Adrenal gland (tissue), 9 donors: ENCODE measurements at regions not wholly inside any gene's neighbourhood (a gene's known extent, or its start where the extent isn't known, plus 50 kb on each side); places are given as distances from the start of the nearest gene placed in this dataset.

Experiments
- DNase-seq, 7 donors: peaks; one replicate each; pipeline ENCODE4 v3.0.0-alpha.2; 2019 to 2020
- H3K27ac ChIP-seq, 5 donors: fragments of 200-600 bp; sonication (generic) in 4 of 5; 1 replicate in 3 of 5; 2 replicates in 2 of 5; pipeline versions ENCODE4 v1.5.1 to v1.8.0; 2016 to 2020; ENCODE audit warnings: mild to moderate bottlenecking in 1 of 5
- H3K27me3 ChIP-seq: fragments of 200-600 bp; 2 replicates; pipeline ENCODE4 v1.8.0; 2021
- H3K36me3 ChIP-seq, 2 donors: fragments of 200-600 bp; replicated peaks in 1 of 2; 1 replicate in 1 of 2; 2 replicates in 1 of 2; pipeline versions ENCODE4 v1.5.1 to v1.8.0; 2018 to 2022
- H3K4me1 ChIP-seq, 2 donors: fragments of 200-600 bp; replicated peaks in 1 of 2; 1 replicate in 1 of 2; 2 replicates in 1 of 2; pipeline versions ENCODE4 v1.5.1 to v1.8.0; 2018 to 2021
- H3K4me3 ChIP-seq, 4 donors: fragments of 200-600 bp; sonication (generic) in 3 of 4; one replicate each; pipeline ENCODE4 v1.5.1; 2016 to 2018
- H3K9me3 ChIP-seq, 3 donors: fragments of 200-600 bp; sonication (generic) in 1 of 3; replicated peaks in 1 of 3; 1 replicate in 2 of 3; 2 replicates in 1 of 3; pipeline versions ENCODE4 v1.5.1 to v1.8.0; 2016 to 2021
- CTCF ChIP-seq, 6 experiments: fragments of 450-650 bp in 4 of 6; fragments of 200-600 bp in 2 of 6; sonication (generic) in 1 of 6; IDR thresholded peaks; 1 replicate in 5 of 6; 2 replicates in 1 of 6; pipeline versions ENCODE4 v1.5.1 to v1.8.0; 2016 to 2021; ENCODE audit warnings: antibody characterized with exemption in 6 of 6, mild to moderate bottlenecking in 2 of 6, moderate library complexity in 1 of 6
- POLR2A ChIP-seq, 2 donors: fragments of 450-650 bp; IDR thresholded peaks; one replicate each; pipeline ENCODE4 v1.6.1; 2017; ENCODE audit warnings: antibody characterized with exemption in 2 of 2, mild to moderate bottlenecking in 2 of 2, moderate library complexity in 1 of 2
- WGBS, 4 donors: extraction: QIAGEN DNeasy Blood & Tissue Kit in 2 of 4; methylation state at CpG; one replicate each; pipeline versions ENCODE4 v1.1.5 to v1.1.7; 2013 to 2017; 5-methylcytosine and 5-hydroxymethylcytosine counted together
- intact Hi-C, 2 donors: fragments of 100-400 bp; cut with DNase I; formaldehyde crosslinking; loops; one replicate each; pipeline versions ENCODE4 v1.14.1 to v1.15.0; 2022 to 2023
- donor health status: healthy with polysubstance abuse.
- donor health status: Bipolar disorder and iron deficiency.
- donor health status: DM: yes; HTN: yes; CAD: no.
- donor health status: DM: no; HTN: no; CAD: no.
- donor health status: DM: no; HTN: no; CAD: no.

- H3K27me3 ChIP-seq: no peaks in the 10 kb centered on the region
- intact Hi-C loops: no loop called here
Observed at GRCh38 chr14:75370416-75371205, 57.2 kb upstream of the JDP2 start.

GRCh38 chr14:75371297-75371696, 56.5 kb upstream of the JDP2 start:
- no peak for TF ChIP-seq POLR2A (IDR thresholded peaks at IDR 0.05)
- TF ChIP-seq CTCF (IDR thresholded peaks at IDR 0.05): no peak
- Histone ChIP-seq H3K4me3 (no peak overlapping the region), H3K27me3 (no peaks in the 10 kb centered on the region), H3K4me1 (peaks cover 0 to 16% of the 10 kb centered on the region in 2 donors), H3K9me3 (no peaks in the 10 kb centered on the region), H3K27ac (no peak overlapping the region), H3K36me3 (no peaks in the 10 kb centered on the region)
- no peak for DNase-seq
- WGBS, 4 donors: 91 to 100% (median 96%) methylated on average over 2 of the region's 2 CpGs
- intact Hi-C loops: no loop called here

More at GRCh38 chr14:75370416-75371205, 57.2 kb upstream of the JDP2 start:
- no peak overlapping the region for H3K27ac ChIP-seq
- H3K9me3 ChIP-seq: no peaks in the 10 kb centered on the region
- DNase-seq: no peak
- H3K36me3 ChIP-seq: no peaks in the 10 kb centered on the region
- TF ChIP-seq POLR2A (IDR thresholded peaks at IDR 0.05) (no peak), CTCF (IDR thresholded peaks at IDR 0.05) (no peak)
- H3K4me1 ChIP-seq: peaks cover 0 to 16% of the 10 kb centered on the region in 2 donors
- WGBS, 4 donors: 89 to 97% (median 92%) methylated on average over 2 of the region's 2 CpGs
- no peak overlapping the region for H3K4me3 ChIP-seq

- no peak overlapping the region for H3K27ac ChIP-seq
- peak in 3 of 7 donors; percentile 23 to 65 (median 29) for DNase-seq
Observed at GRCh38 chr14:75372260-75372659, 55.6 kb upstream of the JDP2 start.

GRCh38 chr14:75373133-75373532, 54.7 kb upstream of the JDP2 start:
- Histone ChIP-seq H3K27me3 (no peaks in the 10 kb centered on the region), H3K36me3 (no peaks in the 10 kb centered on the region), H3K4me3 (no peak overlapping the region), H3K4me1 (peaks cover 0 to 16% of the 10 kb centered on the region in 2 donors), H3K9me3 (no peaks in the 10 kb centered on the region), H3K27ac (no peak overlapping the region)
- DNase-seq: no peak
- intact Hi-C loops: no loop called here
- WGBS, 4 donors: 58 to 77% (median 64%) methylated on average over 3 of the region's 3 CpGs
- no peak for TF ChIP-seq POLR2A (IDR thresholded peaks at IDR 0.05)
- TF ChIP-seq CTCF (IDR thresholded peaks at IDR 0.05): no peak

More at GRCh38 chr14:75372260-75372659, 55.6 kb upstream of the JDP2 start:
- WGBS, 4 donors: 40 to 61% (median 53%) methylated on average over 5 of the region's 5 CpGs
- TF ChIP-seq POLR2A (IDR thresholded peaks at IDR 0.05) (no peak), CTCF (IDR thresholded peaks at IDR 0.05) (no peak)
- Histone ChIP-seq H3K4me3 (no peak overlapping the region), H3K9me3 (no peaks in the 10 kb centered on the region), H3K36me3 (no peaks in the 10 kb centered on the region), H3K27me3 (no peaks in the 10 kb centered on the region), H3K4me1 (peaks cover 0 to 16% of the 10 kb centered on the region in 2 donors)
- intact Hi-C loops: no loop called here
